Common myeloid progenitor, CD34-positive (primary cell): ENCODE measurements at regions not wholly inside any gene's neighbourhood (a gene's known extent, or its start where the extent isn't known, plus 50 kb on each side); places are given as distances from the start of the nearest gene placed in this dataset.
"Not testable (repeated sequence)": the region's sequence is repeated elsewhere in the genome, so short reads cannot be mapped to it uniquely, and the experiment has no call there.

Experiments used
- CTCF ChIA-PET: fragments of 350-600 bp; sonication (Branson Sonifier 250); formaldehyde crosslinking; loops from one replicate; lab custom pipeline; 2021; ENCODE audit warnings: antibody characterized with exemption; lab: Charles Lee
- POLR2A ChIA-PET: fragments of 350-600 bp; sonication (Branson Sonifier 250); formaldehyde crosslinking; loops from one replicate; lab custom pipeline; 2021; ENCODE audit warnings: antibody characterized with exemption; lab: Charles Lee
- DNase-seq, 3 donors: peaks; one replicate each; pipeline versions ENCODE4 v3.0.0 to v3.0.0-alpha.2; 2013
- H3K27ac ChIP-seq, 2 experiments: 1 replicate in 1 of 2; 2 replicates in 1 of 2; pipeline ENCODE4 v1.7.0; 2013; ENCODE audit warnings: inconsistent platforms in 2 of 2, low read length in 2 of 2, mild to moderate bottlenecking in 2 of 2, low read depth in 1 of 2, moderate library complexity in 1 of 2; ENCODE audit not compliant: severe bottlenecking in 2 of 2, insufficient read depth in 1 of 2, poor library complexity in 1 of 2
- H3K27me3 ChIP-seq, 5 experiments: replicated peaks in 2 of 5; 1 replicate in 3 of 5; 2 replicates in 2 of 5; pipeline versions ENCODE4 v1.6.1 to v1.7.0; 2013; ENCODE audit warnings: low read length in 4 of 5, mild to moderate bottlenecking in 2 of 5, moderate library complexity in 2 of 5, inconsistent platforms in 1 of 5; ENCODE audit not compliant: insufficient read depth in 5 of 5, control insufficient read depth in 4 of 5
- H3K36me3 ChIP-seq, 4 experiments: 1 replicate in 2 of 4; 2 replicates in 2 of 4; pipeline versions ENCODE4 v1.6.1 to v1.7.0; 2013; ENCODE audit warnings: low read length in 3 of 4, control low read depth in 1 of 4, mild to moderate bottlenecking in 1 of 4; ENCODE audit not compliant: control insufficient read depth in 4 of 4, insufficient read depth in 4 of 4
- H3K4me1 ChIP-seq, 4 experiments: 1 replicate in 3 of 4; 2 replicates in 1 of 4; pipeline versions ENCODE4 v1.6.1 to v1.7.1; 2013; ENCODE audit warnings: low read length in 3 of 4, mild to moderate bottlenecking in 3 of 4, control low read depth in 1 of 4, inconsistent platforms in 1 of 4, moderate library complexity in 1 of 4; ENCODE audit not compliant: control insufficient read depth in 4 of 4, insufficient read depth in 4 of 4; ENCODE audit errors: control extremely low read depth in 1 of 4
- H3K4me3 ChIP-seq, 7 experiments: 1 replicate in 4 of 7; 2 replicates in 3 of 7; pipeline versions ENCODE4 v1.5.1 to v1.7.0; 2013; ENCODE audit warnings: mild to moderate bottlenecking in 7 of 7, low read length in 6 of 7, moderate library complexity in 6 of 7, inconsistent platforms in 2 of 7, low read depth in 2 of 7, control low read depth in 1 of 7; ENCODE audit not compliant: insufficient read depth in 4 of 7, control insufficient read depth in 1 of 7; ENCODE audit errors: extremely low read depth in 1 of 7
- H3K9me3 ChIP-seq, 5 experiments: 1 replicate in 4 of 5; 2 replicates in 1 of 5; pipeline versions ENCODE4 v1.6.1 to v1.7.1; 2013; ENCODE audit warnings: low read length in 4 of 5, mild to moderate bottlenecking in 2 of 5, inconsistent platforms in 1 of 5, low read depth in 1 of 5, moderate library complexity in 1 of 5; ENCODE audit not compliant: control insufficient read depth in 4 of 5, insufficient read depth in 2 of 5; ENCODE audit errors: control extremely low read depth in 1 of 5
- WGBS: methylation state at CpG from one replicate; pipeline ENCODE4 v1.1.5; 2013; ENCODE audit not compliant: insufficient coverage; 5-methylcytosine and 5-hydroxymethylcytosine counted together

- peaks cover 0 to 5% (median 0%) of the 10 kb centered on the region in 4 experiments for H3K4me1 ChIP-seq
- H3K36me3 ChIP-seq = no peaks in the 10 kb centered on the region
- H3K27ac ChIP-seq = no peak overlapping the region
- no peak for DNase-seq
- ChIA-PET POLR2A (no interaction called here), CTCF (interaction anchor here (1.2 kb wide), 1 partner anchor 10 kb away, joined by 3 read pairs; no protein-coding TSS in a partner anchor)
- peaks cover 0 to 13% (median 5%) of the 10 kb centered on the region in 5 experiments for H3K9me3 ChIP-seq
- H3K27me3 ChIP-seq = no peaks in the 10 kb centered on the region
- H3K4me3 ChIP-seq = no peak overlapping the region
- 98% methylated on average over 6 of the region's 8 CpGs for WGBS
These were observed 57.7 kb upstream of the AADACL2 start for GRCh38 chr3:151675858-151676615.

- no peaks in the 10 kb centered on the region for H3K36me3 ChIP-seq
- 0% methylated on average over 1 of the region's 1 CpG for WGBS
- H3K4me1 ChIP-seq = peaks cover 0 to 5% (median 0%) of the 10 kb centered on the region in 4 experiments
- no peaks in the 10 kb centered on the region for H3K27me3 ChIP-seq
- POLR2A ChIA-PET = no interaction called here
- DNase-seq = peak; percentile 37 to 86 (median 71)
- H3K9me3 ChIP-seq = peaks cover 0 to 14% (median 4%) of the 10 kb centered on the region in 5 experiments
- H3K4me3 ChIP-seq = no peak overlapping the region
- H3K27ac ChIP-seq = peak overlapping the region; percentile 33 to 59
- CTCF ChIA-PET = no interaction called here
These were observed 59.8 kb upstream of the AADACL2 start for GRCh38 chr3:151673974-151674373.

- H3K36me3 ChIP-seq, H3K9me3 ChIP-seq, H3K27ac ChIP-seq, DNase-seq, H3K4me3 ChIP-seq, CTCF ChIA-PET, H3K27me3 ChIP-seq, H3K4me1 ChIP-seq, POLR2A ChIA-PET: not testable (repeated sequence)
- WGBS = 100% methylated on average over 1 of the region's 3 CpGs
These were observed 66.0 kb upstream of the AADACL2 start for GRCh38 chr3:151667762-151668161.

GRCh38 chr3:151660885-151661284 lies 72.8 kb upstream of the AADACL2 start:
- H3K27me3 ChIP-seq = no peaks in the 10 kb centered on the region
- peak; percentile 10 to 30 (median 30) for DNase-seq
- ChIA-PET POLR2A (no interaction called here), CTCF (no interaction called here)
- no peak overlapping the region for H3K27ac ChIP-seq
- H3K4me3 ChIP-seq = no peak overlapping the region
- H3K36me3 ChIP-seq = no peaks in the 10 kb centered on the region
- H3K9me3 ChIP-seq = no peaks in the 10 kb centered on the region
- peaks cover 0 to 9% (median 2%) of the 10 kb centered on the region in 4 experiments for H3K4me1 ChIP-seq
- no CpG with 5 or more reads among the region's 4 CpGs for WGBS

GRCh38 chr3:151644986-151645385 lies 88.7 kb upstream of the AADACL2 start:
- Histone ChIP-seq H3K4me3 (no peak overlapping the region), H3K9me3 (no peaks in the 10 kb centered on the region), H3K4me1 (no peaks in the 10 kb centered on the region), H3K27ac (no peak overlapping the region), H3K27me3 (no peaks in the 10 kb centered on the region), H3K36me3 (no peaks in the 10 kb centered on the region)
- ChIA-PET CTCF (no interaction called here), POLR2A (no interaction called here)
- no peak for DNase-seq

- DNase-seq = no peak
- ChIA-PET CTCF (interaction anchor here (0.6 kb wide), 1 partner anchor 1609 kb away, joined by 3 read pairs; no protein-coding TSS in a partner anchor), POLR2A (no interaction called here)
- Histone ChIP-seq H3K4me3 (no peak overlapping the region), H3K4me1 (no peaks in the 10 kb centered on the region), H3K27me3 (no peaks in the 10 kb centered on the region), H3K9me3 (no peaks in the 10 kb centered on the region), H3K36me3 (no peaks in the 10 kb centered on the region), H3K27ac (no peak overlapping the region)
- WGBS = 100% methylated on average over 1 of the region's 1 CpG
These were observed 89.6 kb upstream of the AADACL2 start for GRCh38 chr3:151644020-151644620.

- WGBS = 100% methylated on average over 2 of the region's 2 CpGs
- ChIA-PET CTCF (no interaction called here), POLR2A (no interaction called here)
- no peak for DNase-seq
- H3K4me3 ChIP-seq = no peak overlapping the region
- H3K4me1 ChIP-seq = no peaks in the 10 kb centered on the region
- H3K27ac ChIP-seq = no peak overlapping the region
- no peaks in the 10 kb centered on the region for H3K27me3 ChIP-seq
- H3K9me3 ChIP-seq = no peaks in the 10 kb centered on the region
- H3K36me3 ChIP-seq = no peaks in the 10 kb centered on the region
These were observed 94.3 kb upstream of the AADACL2 start for GRCh38 chr3:151639418-151639740.
